Adrenal gland (tissue), 9 donors: ENCODE measurements at regions not wholly inside any gene's neighbourhood (a gene's known extent, or its start where the extent isn't known, plus 50 kb on each side); places are given as distances from the start of the nearest gene placed in this dataset.

Experiments
- DNase-seq, 7 donors: peaks; one replicate each; pipeline ENCODE4 v3.0.0-alpha.2; 2019 to 2020
- H3K27ac ChIP-seq, 5 donors: fragments of 200-600 bp; sonication (generic) in 4 of 5; 1 replicate in 3 of 5; 2 replicates in 2 of 5; pipeline versions ENCODE4 v1.5.1 to v1.8.0; 2016 to 2020; ENCODE audit warnings: mild to moderate bottlenecking in 1 of 5
- H3K27me3 ChIP-seq: fragments of 200-600 bp; 2 replicates; pipeline ENCODE4 v1.8.0; 2021
- H3K36me3 ChIP-seq, 2 donors: fragments of 200-600 bp; replicated peaks in 1 of 2; 1 replicate in 1 of 2; 2 replicates in 1 of 2; pipeline versions ENCODE4 v1.5.1 to v1.8.0; 2018 to 2022
- H3K4me1 ChIP-seq, 2 donors: fragments of 200-600 bp; replicated peaks in 1 of 2; 1 replicate in 1 of 2; 2 replicates in 1 of 2; pipeline versions ENCODE4 v1.5.1 to v1.8.0; 2018 to 2021
- H3K4me3 ChIP-seq, 4 donors: fragments of 200-600 bp; sonication (generic) in 3 of 4; one replicate each; pipeline ENCODE4 v1.5.1; 2016 to 2018
- H3K9me3 ChIP-seq, 3 donors: fragments of 200-600 bp; sonication (generic) in 1 of 3; replicated peaks in 1 of 3; 1 replicate in 2 of 3; 2 replicates in 1 of 3; pipeline versions ENCODE4 v1.5.1 to v1.8.0; 2016 to 2021
- CTCF ChIP-seq, 6 experiments: fragments of 450-650 bp in 4 of 6; fragments of 200-600 bp in 2 of 6; sonication (generic) in 1 of 6; IDR thresholded peaks; 1 replicate in 5 of 6; 2 replicates in 1 of 6; pipeline versions ENCODE4 v1.5.1 to v1.8.0; 2016 to 2021; ENCODE audit warnings: antibody characterized with exemption in 6 of 6, mild to moderate bottlenecking in 2 of 6, moderate library complexity in 1 of 6
- POLR2A ChIP-seq, 2 donors: fragments of 450-650 bp; IDR thresholded peaks; one replicate each; pipeline ENCODE4 v1.6.1; 2017; ENCODE audit warnings: antibody characterized with exemption in 2 of 2, mild to moderate bottlenecking in 2 of 2, moderate library complexity in 1 of 2
- WGBS, 4 donors: extraction: QIAGEN DNeasy Blood & Tissue Kit in 2 of 4; methylation state at CpG; one replicate each; pipeline versions ENCODE4 v1.1.5 to v1.1.7; 2013 to 2017; 5-methylcytosine and 5-hydroxymethylcytosine counted together
- intact Hi-C, 2 donors: fragments of 100-400 bp; cut with DNase I; formaldehyde crosslinking; loops; one replicate each; pipeline versions ENCODE4 v1.14.1 to v1.15.0; 2022 to 2023
- donor health status: healthy with polysubstance abuse.
- donor health status: Bipolar disorder and iron deficiency.
- donor health status: DM: yes; HTN: yes; CAD: no.
- donor health status: DM: no; HTN: no; CAD: no.
- donor health status: DM: no; HTN: no; CAD: no.

GRCh38 chr10:85098835-85099521 is 770.6 kb downstream of the CCSER2 start:
- H3K9me3 ChIP-seq, result no peaks in the 10 kb centered on the region
- 62 to 74% (median 68%) methylated on average over 3 of the region's 3 CpGs for WGBS, 4 donors
- TF ChIP-seq CTCF (IDR thresholded peaks at IDR 0.05) (no peak), POLR2A (IDR thresholded peaks at IDR 0.05) (no peak)
- H3K4me3 ChIP-seq, result no peak overlapping the region
- H3K27me3 ChIP-seq, result no peaks in the 10 kb centered on the region
- intact Hi-C loops, result no loop called here
- DNase-seq, result no peak
- no peaks in the 10 kb centered on the region for H3K36me3 ChIP-seq
- H3K27ac ChIP-seq, result no peak overlapping the region
- H3K4me1 ChIP-seq, result no peaks in the 10 kb centered on the region

- TF ChIP-seq POLR2A (IDR thresholded peaks at IDR 0.05) (no peak), CTCF (IDR thresholded peaks at IDR 0.05) (no peak)
- no peak overlapping the region for H3K27ac ChIP-seq
- no peaks in the 10 kb centered on the region for H3K27me3 ChIP-seq
- no peak overlapping the region for H3K4me3 ChIP-seq
- H3K36me3 ChIP-seq, result no peaks in the 10 kb centered on the region
- DNase-seq, result no peak
- intact Hi-C loops, result no loop called here
- H3K9me3 ChIP-seq, result no peaks in the 10 kb centered on the region
- no peaks in the 10 kb centered on the region for H3K4me1 ChIP-seq
These were observed 772.1 kb downstream of the CCSER2 start for GRCh38 chr10:85100495-85100894.

GRCh38 chr10:85105614-85106255 is 777.3 kb downstream of the CCSER2 start:
- intact Hi-C loops, result no loop called here
- 63 to 74% (median 69%) methylated on average over 4 of the region's 4 CpGs for WGBS, 4 donors
- DNase-seq, result peak in 1 of 7 donors; percentile 8
- Histone ChIP-seq H3K4me1 (peaks cover 0 to 4% of the 10 kb centered on the region in 2 donors), H3K36me3 (no peaks in the 10 kb centered on the region), H3K4me3 (no peak overlapping the region), H3K9me3 (no peaks in the 10 kb centered on the region), H3K27me3 (no peaks in the 10 kb centered on the region), H3K27ac (no peak overlapping the region)
- TF ChIP-seq CTCF (IDR thresholded peaks at IDR 0.05) (no peak), POLR2A (IDR thresholded peaks at IDR 0.05) (no peak)

GRCh38 chr10:85111271-85111670 is 782.9 kb downstream of the CCSER2 start:
- Histone ChIP-seq H3K9me3 (no peaks in the 10 kb centered on the region), H3K36me3 (no peaks in the 10 kb centered on the region), H3K4me1 (peaks cover 0 to 4% of the 10 kb centered on the region in 2 donors), H3K27me3 (no peaks in the 10 kb centered on the region), H3K4me3 (no peak overlapping the region), H3K27ac (no peak overlapping the region)
- WGBS, 4 donors, result 64 to 73% (median 65%) methylated on average over 1 of the region's 1 CpG
- TF ChIP-seq POLR2A (IDR thresholded peaks at IDR 0.05) (no peak), CTCF (IDR thresholded peaks at IDR 0.05) (no peak)
- no peak for DNase-seq
- intact Hi-C loops, result no loop called here
